ENCODE measurements at regions not wholly inside any gene's neighbourhood (a gene's known extent, or its start where the extent isn't known, plus 50 kb on each side); places are given as distances from the start of the nearest gene placed in this dataset.

DNA sequence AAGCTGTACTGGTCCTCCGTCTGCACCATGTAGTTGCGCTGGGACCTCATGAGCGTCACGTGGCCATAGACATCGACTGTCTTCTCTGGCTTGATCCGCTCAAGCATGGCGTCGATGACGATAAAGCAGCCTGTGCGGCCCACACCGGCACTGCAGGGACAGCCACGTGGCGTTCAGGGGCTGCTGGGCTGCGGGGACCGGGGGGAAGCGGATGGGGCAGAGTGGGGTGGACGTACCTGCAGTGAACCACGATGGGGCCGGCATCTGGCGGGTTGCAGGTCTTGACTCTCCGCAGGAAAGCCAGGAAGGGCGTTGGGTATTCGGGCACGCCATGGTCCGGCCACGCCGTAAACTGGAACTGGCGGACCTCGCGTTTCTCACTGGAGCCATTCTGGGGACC is 128.5 kb downstream of the PTPRS start:
- Histone ChIP-seq H3K27me3 (ENCODE audit: low read depth, low read length) (no peaks in the 10 kb centered on the region), H3K79me2 (ENCODE audit: low read length) (no peaks in the 10 kb centered on the region), H3K9me3 (ENCODE audit: insufficient read depth, low read length) (no peaks in the 10 kb centered on the region), H4K20me1 (ENCODE audit: insufficient read depth, low read length) (no peaks in the 10 kb centered on the region), H3K4me3 (ENCODE audit: low read length) (no peak overlapping the region), H3K4me1 (ENCODE audit: low read length) (0 out of 2 replicates have a peak, but pooled peaks cover 3% of the 10 kb centered on the region), H3K36me3 (replicated peaks; ENCODE audit: low read depth, low read length) (no peaks in the 10 kb centered on the region), H3K9ac (ENCODE audit: low read length) (no peak overlapping the region), H3K4me2 (ENCODE audit: low read length) (no peak overlapping the region), H2AFZ (ENCODE audit: low read depth, low read length) (no peak overlapping the region), H3K27ac (ENCODE audit: low read length) (no peak overlapping the region)
- TF ChIP-seq, protein P1, sequence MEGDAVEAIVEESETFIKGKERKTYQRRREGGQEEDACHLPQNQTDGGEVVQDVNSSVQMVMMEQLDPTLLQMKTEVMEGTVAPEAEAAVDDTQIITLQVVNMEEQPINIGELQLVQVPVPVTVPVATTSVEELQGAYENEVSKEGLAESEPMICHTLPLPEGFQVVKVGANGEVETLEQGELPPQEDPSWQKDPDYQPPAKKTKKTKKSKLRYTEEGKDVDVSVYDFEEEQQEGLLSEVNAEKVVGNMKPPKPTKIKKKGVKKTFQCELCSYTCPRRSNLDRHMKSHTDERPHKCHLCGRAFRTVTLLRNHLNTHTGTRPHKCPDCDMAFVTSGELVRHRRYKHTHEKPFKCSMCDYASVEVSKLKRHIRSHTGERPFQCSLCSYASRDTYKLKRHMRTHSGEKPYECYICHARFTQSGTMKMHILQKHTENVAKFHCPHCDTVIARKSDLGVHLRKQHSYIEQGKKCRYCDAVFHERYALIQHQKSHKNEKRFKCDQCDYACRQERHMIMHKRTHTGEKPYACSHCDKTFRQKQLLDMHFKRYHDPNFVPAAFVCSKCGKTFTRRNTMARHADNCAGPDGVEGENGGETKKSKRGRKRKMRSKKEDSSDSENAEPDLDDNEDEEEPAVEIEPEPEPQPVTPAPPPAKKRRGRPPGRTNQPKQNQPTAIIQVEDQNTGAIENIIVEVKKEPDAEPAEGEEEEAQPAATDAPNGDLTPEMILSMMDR (IDR thresholded peaks at IDR 0.05; ENCODE audit: low read depth, low read length) = no peak
- no peak for TF ChIP-seq EZH2phosphoT487 (IDR thresholded peaks at IDR 0.05; ENCODE audit: low read depth)

DNA sequence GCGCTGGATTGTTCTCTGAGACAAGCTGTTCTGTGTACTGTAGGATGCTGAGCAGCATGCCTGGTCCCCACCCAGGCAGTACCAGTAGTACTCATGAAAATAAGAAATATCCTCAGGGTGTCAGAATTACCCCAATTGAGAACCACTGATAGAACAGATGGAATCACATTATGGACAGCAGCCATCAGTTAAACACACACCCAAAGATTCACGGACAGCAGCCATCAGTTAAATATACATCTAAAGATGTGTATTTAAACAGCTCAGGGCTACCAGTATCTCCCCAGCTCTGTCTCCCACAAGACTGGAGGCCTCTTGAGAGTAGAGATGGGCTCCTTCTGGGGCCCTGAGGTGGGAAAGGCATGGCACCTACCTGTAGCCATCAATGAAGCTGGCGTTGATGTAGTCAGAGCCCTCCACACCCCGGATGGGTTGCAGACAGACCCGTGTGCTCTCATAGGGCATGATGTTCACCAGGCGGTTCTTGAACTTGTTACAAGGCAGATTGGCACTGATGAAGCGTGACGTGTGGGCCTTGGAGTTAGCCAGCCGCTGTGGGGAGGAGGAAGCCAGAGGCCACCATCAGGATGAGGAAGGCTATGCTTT is 129.3 kb downstream of the PTPRS start:
- H3K9me3 ChIP-seq (ENCODE audit: insufficient read depth, low read length) = no peaks in the 10 kb centered on the region
- no peaks in the 10 kb centered on the region for H3K36me3 ChIP-seq (replicated peaks; ENCODE audit: low read depth, low read length)
- H3K9ac ChIP-seq (ENCODE audit: low read length) = no peak overlapping the region
- no peak overlapping the region for H3K4me2 ChIP-seq (ENCODE audit: low read length)
- H4K20me1 ChIP-seq (ENCODE audit: insufficient read depth, low read length) = no peaks in the 10 kb centered on the region
- no peaks in the 10 kb centered on the region for H3K27me3 ChIP-seq (ENCODE audit: low read depth, low read length)
- H2AFZ ChIP-seq (ENCODE audit: low read depth, low read length) = no peak overlapping the region
- no peak overlapping the region for H3K27ac ChIP-seq (ENCODE audit: low read length)
- TF ChIP-seq EZH2phosphoT487 (IDR thresholded peaks at IDR 0.05; ENCODE audit: low read depth) = no peak
- TF ChIP-seq, protein P1 (IDR thresholded peaks at IDR 0.05; ENCODE audit: low read depth, low read length) = no peak
- no peak overlapping the region for H3K4me3 ChIP-seq (ENCODE audit: low read length)
- H3K79me2 ChIP-seq (ENCODE audit: low read length) = no peaks in the 10 kb centered on the region
- H3K4me1 ChIP-seq (ENCODE audit: low read length) = 0 out of 2 replicates have a peak, but pooled peaks cover 2% of the 10 kb centered on the region

DNA sequence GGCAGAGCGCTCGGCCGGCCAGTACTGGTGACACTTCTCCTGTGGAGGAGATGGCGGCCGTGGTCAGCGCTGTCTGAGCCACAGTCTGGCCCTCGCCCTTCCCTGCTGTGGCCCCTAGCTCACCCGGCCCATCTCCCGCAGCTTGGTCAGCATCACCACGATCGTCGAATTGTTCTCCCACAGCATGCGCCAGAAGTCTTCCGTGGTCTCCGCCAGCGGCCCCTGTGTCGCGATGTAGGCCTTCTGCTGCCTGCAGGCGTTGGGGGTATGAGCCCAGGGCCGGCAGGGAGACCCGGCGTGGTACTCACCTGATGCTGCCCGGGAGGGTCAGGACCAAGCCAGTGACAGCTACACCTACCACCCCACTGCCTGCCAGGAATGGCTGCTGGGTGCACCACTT is 130.1 kb downstream of the PTPRS start:
- H3K9ac ChIP-seq (ENCODE audit: low read length) = no peak overlapping the region
- no peak overlapping the region for H2AFZ ChIP-seq (ENCODE audit: low read depth, low read length)
- TF ChIP-seq, protein P1 (IDR thresholded peaks at IDR 0.05; ENCODE audit: low read depth, low read length) = no peak
- TF ChIP-seq EZH2phosphoT487 (IDR thresholded peaks at IDR 0.05; ENCODE audit: low read depth) = no peak
- no peaks in the 10 kb centered on the region for H3K9me3 ChIP-seq (ENCODE audit: insufficient read depth, low read length)
- no peaks in the 10 kb centered on the region for H3K27me3 ChIP-seq (ENCODE audit: low read depth, low read length)
- H3K4me3 ChIP-seq (ENCODE audit: low read length) = no peak overlapping the region
- no peak overlapping the region for H3K4me2 ChIP-seq (ENCODE audit: low read length)
- H3K36me3 ChIP-seq (replicated peaks; ENCODE audit: low read depth, low read length) = no peaks in the 10 kb centered on the region
- H4K20me1 ChIP-seq (ENCODE audit: insufficient read depth, low read length) = no peaks in the 10 kb centered on the region
- no peak overlapping the region for H3K27ac ChIP-seq (ENCODE audit: low read length)
- H3K4me1 ChIP-seq (ENCODE audit: low read length) = no peaks in the 10 kb centered on the region
- H3K79me2 ChIP-seq (ENCODE audit: low read length) = no peaks in the 10 kb centered on the region

DNA sequence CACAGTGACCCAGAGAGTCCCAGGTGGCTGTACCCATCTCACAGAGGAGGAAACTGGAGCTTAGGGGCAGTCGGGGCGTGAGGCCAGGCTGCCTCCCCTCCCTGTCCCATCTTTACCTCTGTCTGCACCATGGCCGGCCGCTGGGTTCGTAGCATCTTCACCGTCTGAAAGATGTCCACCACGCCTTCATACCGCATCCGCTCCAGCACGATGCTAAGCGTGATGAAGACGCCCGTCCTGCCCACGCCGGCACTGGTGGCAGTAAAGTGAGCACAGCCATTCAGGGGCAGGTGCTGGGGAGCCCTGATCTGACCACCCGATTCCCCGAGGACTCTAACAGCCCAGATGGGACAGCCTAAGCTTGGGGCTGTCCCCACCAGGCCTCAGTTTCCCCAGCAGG is 132.8 kb downstream of the PTPRS start:
- H3K4me2 ChIP-seq (ENCODE audit: low read length) = no peak overlapping the region
- no peak overlapping the region for H3K9ac ChIP-seq (ENCODE audit: low read length)
- H4K20me1 ChIP-seq (ENCODE audit: insufficient read depth, low read length) = no peaks in the 10 kb centered on the region
- no peak for TF ChIP-seq EZH2phosphoT487 (IDR thresholded peaks at IDR 0.05; ENCODE audit: low read depth)
- TF ChIP-seq, protein P1 (IDR thresholded peaks at IDR 0.05; ENCODE audit: low read depth, low read length) = no peak
- H2AFZ ChIP-seq (ENCODE audit: low read depth, low read length) = no peak overlapping the region
- H3K9me3 ChIP-seq (ENCODE audit: insufficient read depth, low read length) = no peaks in the 10 kb centered on the region
- H3K79me2 ChIP-seq (ENCODE audit: low read length) = no peaks in the 10 kb centered on the region
- H3K36me3 ChIP-seq (replicated peaks; ENCODE audit: low read depth, low read length) = no peaks in the 10 kb centered on the region
- no peak overlapping the region for H3K4me3 ChIP-seq (ENCODE audit: low read length)
- no peak overlapping the region for H3K27ac ChIP-seq (ENCODE audit: low read length)
- H3K4me1 ChIP-seq (ENCODE audit: low read length) = no peaks in the 10 kb centered on the region
- no peaks in the 10 kb centered on the region for H3K27me3 ChIP-seq (ENCODE audit: low read depth, low read length)

All from OCI-LY3 (cell line).